ENCODE measurements at regions not wholly inside any gene's neighbourhood (a gene's known extent, or its start where the extent isn't known, plus 50 kb on each side); places are given as distances from the start of the nearest gene placed in this dataset.

GRCh38 chr10:6343305-6344010, 140.7 kb downstream of the PFKFB3 start:
- no peak for DNase-seq

- no peak for DNase-seq
These were observed 142.7 kb downstream of the PFKFB3 start for GRCh38 chr10:6345404-6345803.

- DNase-seq, result no peak
These were observed 143.9 kb downstream of the PFKFB3 start for GRCh38 chr10:6346631-6347030.

GRCh38 chr10:6347391-6347951, 144.7 kb downstream of the PFKFB3 start:
- peak; percentile 75 for DNase-seq

- DNase-seq, result peak; percentile 90
These were observed 145.6 kb downstream of the PFKFB3 start for GRCh38 chr10:6348096-6348874.

- DNase-seq, result no peak
These were observed 147.3 kb downstream of the PFKFB3 start for GRCh38 chr10:6349846-6350535.

- DNase-seq, result no peak
These were observed 147.9 kb downstream of the PFKFB3 start for GRCh38 chr10:6350609-6351008.

- no peak for DNase-seq
These were observed 148.8 kb downstream of the PFKFB3 start for GRCh38 chr10:6351495-6351894.

GRCh38 chr10:6353526-6353925, 150.8 kb downstream of the PFKFB3 start:
- DNase-seq, result no peak

- DNase-seq, result no peak
These were observed 151.5 kb downstream of the PFKFB3 start for GRCh38 chr10:6354168-6354772.

- DNase-seq, result no peak
These were observed 153.6 kb downstream of the PFKFB3 start for GRCh38 chr10:6356280-6356793.

GRCh38 chr10:6361869-6362268, 159.1 kb downstream of the PFKFB3 start:
- DNase-seq, result no peak

GRCh38 chr10:6362879-6363278, 160.1 kb downstream of the PFKFB3 start:
- DNase-seq, result no peak

GRCh38 chr10:6363511-6363910, 160.8 kb downstream of the PFKFB3 start:
- no peak for DNase-seq

- no peak for DNase-seq
These were observed 161.6 kb downstream of the PFKFB3 start for GRCh38 chr10:6364283-6364682.

GRCh38 chr10:6364893-6365292, 162.2 kb downstream of the PFKFB3 start:
- DNase-seq, result no peak

GRCh38 chr10:6365384-6365783, 162.7 kb downstream of the PFKFB3 start:
- DNase-seq, result no peak

Measured in stimulated activated CD4-positive, alpha-beta T cell treated with anti-CD3 and anti-CD28 coated beads, Interleukin-15, amount 100 ng/mL, for 24 hours (primary cell).